ENCODE measurements at regions not wholly inside any gene's neighbourhood (a gene's known extent, or its start where the extent isn't known, plus 50 kb on each side); places are given as distances from the start of the nearest gene placed in this dataset.
"Not testable (repeated sequence)": the region's sequence is repeated elsewhere in the genome, so short reads cannot be mapped to it uniquely, and the experiment has no call there.

DNA sequence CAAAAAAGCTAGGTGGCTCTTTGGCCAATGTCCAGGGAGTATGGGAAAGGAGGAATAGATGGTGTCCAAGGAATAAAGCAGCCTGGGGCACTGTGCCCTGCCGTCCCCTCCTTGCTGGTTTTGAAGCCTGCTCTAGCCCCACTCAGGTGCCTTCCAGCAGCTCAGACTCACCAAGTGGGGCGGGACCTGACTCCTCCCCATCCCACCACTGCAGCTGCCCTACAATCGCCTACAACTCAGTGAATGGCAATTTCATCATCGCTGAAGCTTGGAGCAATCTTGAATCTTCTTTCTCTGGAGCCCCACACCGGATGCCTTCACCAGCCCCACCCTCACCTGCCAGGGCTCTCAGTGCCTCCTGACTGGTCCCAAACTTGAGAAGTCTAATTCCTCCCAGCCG is 56.4 kb upstream of the NXT1 start:
- dilution Hi-C loops (cut with MboI; ENCODE audit: extremely low pct_ligation_motif_present, low sequenced_read_pairs), result no loop called here
- Histone ChIP-seq H3K36me3 (ENCODE audit: control insufficient read depth in 2 of 2, extremely low read depth in 1 of 2, insufficient read depth in 2 of 2, low read length in 2 of 2) (no peaks in the 10 kb centered on the region), H3K27ac (ENCODE audit: control insufficient read depth, insufficient read depth, low read length) (no peak overlapping the region), H3K4me3 (ENCODE audit: control insufficient read depth in 2 of 3, extremely low read depth in 1 of 3, insufficient read depth in 2 of 3, low read depth in 1 of 3, low read length in 3 of 3) (no peak overlapping the region), H3K9ac (ENCODE audit: control insufficient read depth, extremely low read depth, insufficient read depth, low read length) (no peak overlapping the region), H3K9me1 (ENCODE audit: control insufficient read depth, extremely low read depth, insufficient read depth, low read length) (no peaks in the 10 kb centered on the region), H3K4me1 (ENCODE audit: control insufficient read depth, extremely low read depth, insufficient read depth, low read length) (no peaks in the 10 kb centered on the region), H4K20me1 (ENCODE audit: control insufficient read depth, extremely low read depth, insufficient read depth, low read length) (no peaks in the 10 kb centered on the region), H2AFZ (ENCODE audit: control insufficient read depth, low read length) (no peak overlapping the region), H3K9me3 (ENCODE audit: control insufficient read depth, low read depth, low read length) (no peaks in the 10 kb centered on the region), H3K27me3 (ENCODE audit: control insufficient read depth, extremely low read depth, insufficient read depth, low read length) (no peaks in the 10 kb centered on the region), H3K79me2 (ENCODE audit: control insufficient read depth, insufficient read depth, low read length) (no peaks in the 10 kb centered on the region), H3K4me2 (ENCODE audit: control insufficient read depth, extremely low read depth, insufficient read depth, low read depth, low read length) (no peak overlapping the region)
- FAIRE-seq (no peak), DNase-seq (ENCODE audit: low read depth, low spot score) (no peak)
- no peak for TF ChIP-seq EZH2 (IDR thresholded peaks at IDR 0.05; ENCODE audit: low read length)
- TF ChIP-seq, protein P1, sequence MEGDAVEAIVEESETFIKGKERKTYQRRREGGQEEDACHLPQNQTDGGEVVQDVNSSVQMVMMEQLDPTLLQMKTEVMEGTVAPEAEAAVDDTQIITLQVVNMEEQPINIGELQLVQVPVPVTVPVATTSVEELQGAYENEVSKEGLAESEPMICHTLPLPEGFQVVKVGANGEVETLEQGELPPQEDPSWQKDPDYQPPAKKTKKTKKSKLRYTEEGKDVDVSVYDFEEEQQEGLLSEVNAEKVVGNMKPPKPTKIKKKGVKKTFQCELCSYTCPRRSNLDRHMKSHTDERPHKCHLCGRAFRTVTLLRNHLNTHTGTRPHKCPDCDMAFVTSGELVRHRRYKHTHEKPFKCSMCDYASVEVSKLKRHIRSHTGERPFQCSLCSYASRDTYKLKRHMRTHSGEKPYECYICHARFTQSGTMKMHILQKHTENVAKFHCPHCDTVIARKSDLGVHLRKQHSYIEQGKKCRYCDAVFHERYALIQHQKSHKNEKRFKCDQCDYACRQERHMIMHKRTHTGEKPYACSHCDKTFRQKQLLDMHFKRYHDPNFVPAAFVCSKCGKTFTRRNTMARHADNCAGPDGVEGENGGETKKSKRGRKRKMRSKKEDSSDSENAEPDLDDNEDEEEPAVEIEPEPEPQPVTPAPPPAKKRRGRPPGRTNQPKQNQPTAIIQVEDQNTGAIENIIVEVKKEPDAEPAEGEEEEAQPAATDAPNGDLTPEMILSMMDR (optimal IDR thresholded peaks at IDR 0.05 in 1 of 3, IDR thresholded peaks at IDR 0.05 in 1 of 3, conservative IDR thresholded peaks at IDR 0.05 in 1 of 3; ENCODE audit: extremely low read depth in 1 of 3, insufficient read depth in 2 of 3, low read length in 3 of 3), result no peak

DNA sequence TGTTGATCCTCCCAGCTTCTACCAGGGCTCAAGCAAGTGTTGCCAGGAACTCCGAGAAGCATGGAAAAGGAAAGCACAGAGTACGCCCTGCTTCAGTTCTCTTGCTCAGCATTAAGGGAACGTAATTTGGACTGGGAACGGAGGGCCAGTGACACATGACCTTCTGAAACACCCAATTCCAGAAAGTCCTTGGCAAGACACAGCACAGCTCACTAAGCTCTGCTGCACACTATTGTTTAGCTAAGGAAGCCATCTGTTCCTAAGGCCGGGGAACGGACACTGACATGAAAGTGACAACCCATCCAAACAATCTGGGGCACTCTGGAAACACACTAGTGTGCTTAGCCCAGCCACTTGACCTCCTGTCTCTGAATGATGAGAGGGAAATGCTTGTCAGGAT is 56.9 kb upstream of the NXT1 start:
- Histone ChIP-seq H3K4me3 (ENCODE audit: control insufficient read depth in 2 of 3, extremely low read depth in 1 of 3, insufficient read depth in 2 of 3, low read depth in 1 of 3, low read length in 3 of 3) (no peak overlapping the region), H4K20me1 (ENCODE audit: control insufficient read depth, extremely low read depth, insufficient read depth, low read length) (no peaks in the 10 kb centered on the region), H2AFZ (ENCODE audit: control insufficient read depth, low read length) (no peak overlapping the region), H3K27me3 (ENCODE audit: control insufficient read depth, extremely low read depth, insufficient read depth, low read length) (no peaks in the 10 kb centered on the region), H3K79me2 (ENCODE audit: control insufficient read depth, insufficient read depth, low read length) (no peaks in the 10 kb centered on the region), H3K27ac (ENCODE audit: control insufficient read depth, insufficient read depth, low read length) (no peak overlapping the region), H3K36me3 (ENCODE audit: control insufficient read depth in 2 of 2, extremely low read depth in 1 of 2, insufficient read depth in 2 of 2, low read length in 2 of 2) (no peaks in the 10 kb centered on the region), H3K4me1 (ENCODE audit: control insufficient read depth, extremely low read depth, insufficient read depth, low read length) (no peaks in the 10 kb centered on the region), H3K4me2 (ENCODE audit: control insufficient read depth, extremely low read depth, insufficient read depth, low read depth, low read length) (no peak overlapping the region), H3K9me1 (ENCODE audit: control insufficient read depth, extremely low read depth, insufficient read depth, low read length) (no peaks in the 10 kb centered on the region), H3K9ac (ENCODE audit: control insufficient read depth, extremely low read depth, insufficient read depth, low read length) (no peak overlapping the region), H3K9me3 (ENCODE audit: control insufficient read depth, low read depth, low read length) (no peaks in the 10 kb centered on the region)
- dilution Hi-C loops (cut with MboI; ENCODE audit: extremely low pct_ligation_motif_present, low sequenced_read_pairs), result no loop called here
- DNase-seq (ENCODE audit: low read depth, low spot score) (no peak), FAIRE-seq (no peak)
- no peak for TF ChIP-seq EZH2 (IDR thresholded peaks at IDR 0.05; ENCODE audit: low read length)
- TF ChIP-seq, protein P1 (optimal IDR thresholded peaks at IDR 0.05 in 1 of 3, IDR thresholded peaks at IDR 0.05 in 1 of 3, conservative IDR thresholded peaks at IDR 0.05 in 1 of 3; ENCODE audit: extremely low read depth in 1 of 3, insufficient read depth in 2 of 3, low read length in 3 of 3), result no peak

DNA sequence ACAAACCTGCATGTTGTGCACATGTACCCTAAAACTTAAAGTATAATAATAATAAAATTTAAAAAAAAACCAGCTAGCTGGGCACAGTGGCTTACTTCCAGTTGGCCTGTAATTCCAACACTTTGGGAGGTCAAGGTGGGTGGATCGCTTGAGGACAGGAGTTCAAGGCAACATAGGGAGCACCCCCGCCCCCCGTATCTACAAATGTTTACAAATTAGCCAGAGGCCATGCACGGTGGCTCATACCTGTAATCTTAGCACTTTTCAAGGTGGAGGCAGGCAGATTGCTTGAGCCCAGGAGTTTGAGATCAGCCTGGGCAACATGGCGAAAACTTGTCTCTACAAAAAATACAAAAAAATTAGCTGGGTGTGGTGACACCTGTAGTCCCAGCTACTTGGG is 58.3 kb upstream of the NXT1 start:
- H3K9me3 ChIP-seq (ENCODE audit: control insufficient read depth, low read depth, low read length); H3K36me3 ChIP-seq (ENCODE audit: control insufficient read depth in 2 of 2, extremely low read depth in 1 of 2, insufficient read depth in 2 of 2, low read length in 2 of 2); H3K79me2 ChIP-seq (ENCODE audit: control insufficient read depth, insufficient read depth, low read length); FAIRE-seq; H3K27ac ChIP-seq (ENCODE audit: control insufficient read depth, insufficient read depth, low read length); H3K4me3 ChIP-seq (ENCODE audit: control insufficient read depth in 2 of 3, extremely low read depth in 1 of 3, insufficient read depth in 2 of 3, low read depth in 1 of 3, low read length in 3 of 3); H4K20me1 ChIP-seq (ENCODE audit: control insufficient read depth, extremely low read depth, insufficient read depth, low read length); H3K9ac ChIP-seq (ENCODE audit: control insufficient read depth, extremely low read depth, insufficient read depth, low read length); dilution Hi-C loops (cut with MboI; ENCODE audit: extremely low pct_ligation_motif_present, low sequenced_read_pairs); H3K4me2 ChIP-seq (ENCODE audit: control insufficient read depth, extremely low read depth, insufficient read depth, low read depth, low read length); DNase-seq (ENCODE audit: low read depth, low spot score); H3K27me3 ChIP-seq (ENCODE audit: control insufficient read depth, extremely low read depth, insufficient read depth, low read length); H2AFZ ChIP-seq (ENCODE audit: control insufficient read depth, low read length); H3K4me1 ChIP-seq (ENCODE audit: control insufficient read depth, extremely low read depth, insufficient read depth, low read length); H3K9me1 ChIP-seq (ENCODE audit: control insufficient read depth, extremely low read depth, insufficient read depth, low read length): not testable (repeated sequence)

Data from keratinocyte (primary cell).